Adrenal gland (tissue), 5 donors: ENCODE measurements at regions not wholly inside any gene's neighbourhood (a gene's known extent, or its start where the extent isn't known, plus 50 kb on each side); places are given as distances from the start of the nearest gene placed in this dataset.

Experiments used
- POLR2A ChIP-seq, 2 donors: fragments of 450-650 bp; IDR thresholded peaks; one replicate each; pipeline ENCODE4 v1.6.1; 2017; ENCODE audit warnings: antibody characterized with exemption in 2 of 2, mild to moderate bottlenecking in 2 of 2, moderate library complexity in 1 of 2
- TF ChIP-seq, protein P1 (sequence below), 6 experiments: fragments of 450-650 bp in 4 of 6; fragments of 200-600 bp in 2 of 6; sonication (generic) in 1 of 6; IDR thresholded peaks; 1 replicate in 5 of 6; 2 replicates in 1 of 6; pipeline versions ENCODE4 v1.5.1 to v1.8.0; 2016 to 2021; ENCODE audit warnings: antibody characterized with exemption in 6 of 6, mild to moderate bottlenecking in 2 of 6, moderate library complexity in 1 of 6
- donor health status: DM: no; HTN: no; CAD: no.

- TF ChIP-seq, protein P1, sequence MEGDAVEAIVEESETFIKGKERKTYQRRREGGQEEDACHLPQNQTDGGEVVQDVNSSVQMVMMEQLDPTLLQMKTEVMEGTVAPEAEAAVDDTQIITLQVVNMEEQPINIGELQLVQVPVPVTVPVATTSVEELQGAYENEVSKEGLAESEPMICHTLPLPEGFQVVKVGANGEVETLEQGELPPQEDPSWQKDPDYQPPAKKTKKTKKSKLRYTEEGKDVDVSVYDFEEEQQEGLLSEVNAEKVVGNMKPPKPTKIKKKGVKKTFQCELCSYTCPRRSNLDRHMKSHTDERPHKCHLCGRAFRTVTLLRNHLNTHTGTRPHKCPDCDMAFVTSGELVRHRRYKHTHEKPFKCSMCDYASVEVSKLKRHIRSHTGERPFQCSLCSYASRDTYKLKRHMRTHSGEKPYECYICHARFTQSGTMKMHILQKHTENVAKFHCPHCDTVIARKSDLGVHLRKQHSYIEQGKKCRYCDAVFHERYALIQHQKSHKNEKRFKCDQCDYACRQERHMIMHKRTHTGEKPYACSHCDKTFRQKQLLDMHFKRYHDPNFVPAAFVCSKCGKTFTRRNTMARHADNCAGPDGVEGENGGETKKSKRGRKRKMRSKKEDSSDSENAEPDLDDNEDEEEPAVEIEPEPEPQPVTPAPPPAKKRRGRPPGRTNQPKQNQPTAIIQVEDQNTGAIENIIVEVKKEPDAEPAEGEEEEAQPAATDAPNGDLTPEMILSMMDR (IDR thresholded peaks at IDR 0.05), result no peak
- no peak for TF ChIP-seq POLR2A (IDR thresholded peaks at IDR 0.05)
Measured at GRCh38 chr12:41795910-41796309, 348.8 kb downstream of the GXYLT1 start.
